ENCODE measurements at regions not wholly inside any gene's neighbourhood (a gene's known extent, or its start where the extent isn't known, plus 50 kb on each side); places are given as distances from the start of the nearest gene placed in this dataset.

DNA sequence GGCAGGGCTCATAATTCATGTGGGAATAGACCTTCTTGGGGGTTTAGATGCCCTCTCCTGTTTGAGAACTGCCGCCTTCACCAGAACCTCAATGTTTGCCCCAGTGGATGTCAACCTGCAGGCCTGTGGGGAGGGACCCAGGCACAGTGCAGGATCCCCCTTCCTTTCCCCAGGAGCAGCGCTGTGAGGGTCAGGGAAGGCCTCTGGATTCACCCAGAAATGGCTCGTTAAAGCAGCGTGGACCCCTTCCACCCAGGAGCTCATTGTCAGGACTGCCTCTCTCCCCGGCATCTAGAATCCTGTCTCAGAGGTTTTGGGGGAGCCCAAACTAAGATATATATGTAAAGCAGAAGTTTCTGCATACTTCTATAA, 188.3 kb downstream of the GADD45G start:
- Histone ChIP-seq H3K9me3 (ENCODE audit: low read depth, low read length, poor library complexity, severe bottlenecking) (no peaks in the 10 kb centered on the region), H3K27me3 (replicated peaks; ENCODE audit: insufficient read depth, low read depth, low read length, poor library complexity) (no peaks in the 10 kb centered on the region), H3K4me1 (ENCODE audit: insufficient read depth, low read length, poor library complexity, severe bottlenecking) (no peaks in the 10 kb centered on the region), H3K4me3 (ENCODE audit: low read depth, low read length, poor library complexity, severe bottlenecking) (no peak overlapping the region), H3K27ac (ENCODE audit: low read depth, low read length, poor library complexity, severe bottlenecking) (no peak overlapping the region), H3K36me3 (ENCODE audit: insufficient read depth, low read length, poor library complexity, severe bottlenecking) (no peaks in the 10 kb centered on the region)
- no peak for DNase-seq (ENCODE audit: low spot score)
- POLR2A ChIA-PET (ENCODE audit: low non-redundant PET): no interaction called here
- intact Hi-C loops (cut with micrococcal nuclease; ENCODE audit: unreplicated experiment): no loop called here
- no TSS peak for BruUV-seq (replicated peaks)
- CTCF ChIA-PET: no interaction called here
- no peak for TF ChIP-seq EZH2 (IDR thresholded peaks at IDR 0.05; ENCODE audit: borderline replicate concordance, low read depth, low read length, poor library complexity, severe bottlenecking)

DNA sequence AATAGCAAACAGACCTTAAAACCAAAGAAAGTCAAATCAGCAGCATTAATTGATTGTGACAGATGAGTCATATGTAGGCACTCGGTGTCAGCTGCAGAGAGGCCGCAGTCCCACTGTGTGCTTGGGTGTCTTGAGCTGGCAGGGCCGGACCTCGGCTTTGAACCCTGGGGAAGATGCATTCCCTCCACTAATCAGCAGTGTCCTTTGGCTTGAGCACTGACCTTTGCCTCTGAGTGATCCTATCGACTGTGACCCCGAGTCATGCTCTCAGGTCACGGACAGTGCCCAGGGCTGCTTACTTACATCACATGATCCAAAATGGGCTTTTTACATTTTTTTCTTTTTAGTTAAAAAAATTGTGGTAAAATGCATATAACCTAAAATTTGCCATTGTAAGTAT, 188.7 kb downstream of the GADD45G start:
- ChIA-PET POLR2A (ENCODE audit: low non-redundant PET) (no interaction called here), CTCF (no interaction called here)
- no peaks in the 10 kb centered on the region for H3K4me1 ChIP-seq (ENCODE audit: insufficient read depth, low read length, poor library complexity, severe bottlenecking)
- no peak overlapping the region for H3K27ac ChIP-seq (ENCODE audit: low read depth, low read length, poor library complexity, severe bottlenecking)
- no TSS peak for BruUV-seq (replicated peaks)
- no peak for DNase-seq (ENCODE audit: low spot score)
- intact Hi-C loops (cut with micrococcal nuclease; ENCODE audit: unreplicated experiment): no loop called here
- TF ChIP-seq EZH2 (IDR thresholded peaks at IDR 0.05; ENCODE audit: borderline replicate concordance, low read depth, low read length, poor library complexity, severe bottlenecking): no peak
- TF ChIP-seq CTCF (conservative IDR thresholded peaks at IDR 0.05; ENCODE audit: low read depth, low read length): no peak
- no peaks in the 10 kb centered on the region for H3K36me3 ChIP-seq (ENCODE audit: insufficient read depth, low read length, poor library complexity, severe bottlenecking)
- H3K4me3 ChIP-seq (ENCODE audit: low read depth, low read length, poor library complexity, severe bottlenecking): no peak overlapping the region
- H3K9me3 ChIP-seq (ENCODE audit: low read depth, low read length, poor library complexity, severe bottlenecking): no peaks in the 10 kb centered on the region
- no peaks in the 10 kb centered on the region for H3K27me3 ChIP-seq (replicated peaks; ENCODE audit: insufficient read depth, low read depth, low read length, poor library complexity)

- CTCF ChIA-PET: no interaction called here
- no peak for DNase-seq (ENCODE audit: low spot score)
- H3K36me3 ChIP-seq (ENCODE audit: insufficient read depth, low read length, poor library complexity, severe bottlenecking): no peaks in the 10 kb centered on the region
- H3K4me3 ChIP-seq (ENCODE audit: low read depth, low read length, poor library complexity, severe bottlenecking): no peak overlapping the region
- BruUV-seq (replicated peaks): no TSS peak
- H3K27me3 ChIP-seq (replicated peaks; ENCODE audit: insufficient read depth, low read depth, low read length, poor library complexity): no peaks in the 10 kb centered on the region
- no peaks in the 10 kb centered on the region for H3K4me1 ChIP-seq (ENCODE audit: insufficient read depth, low read length, poor library complexity, severe bottlenecking)
- TF ChIP-seq EZH2 (IDR thresholded peaks at IDR 0.05; ENCODE audit: borderline replicate concordance, low read depth, low read length, poor library complexity, severe bottlenecking): no peak
- no peak for TF ChIP-seq CTCF (conservative IDR thresholded peaks at IDR 0.05; ENCODE audit: low read depth, low read length)
- POLR2A ChIA-PET (ENCODE audit: low non-redundant PET): no interaction called here
- intact Hi-C loops (cut with micrococcal nuclease; ENCODE audit: unreplicated experiment): no loop called here
- H3K27ac ChIP-seq (ENCODE audit: low read depth, low read length, poor library complexity, severe bottlenecking): no peak overlapping the region
- H3K9me3 ChIP-seq (ENCODE audit: low read depth, low read length, poor library complexity, severe bottlenecking): no peaks in the 10 kb centered on the region
These were observed 190.1 kb downstream of the GADD45G start for GRCh38 chr9:89794918-89795317.

DNA sequence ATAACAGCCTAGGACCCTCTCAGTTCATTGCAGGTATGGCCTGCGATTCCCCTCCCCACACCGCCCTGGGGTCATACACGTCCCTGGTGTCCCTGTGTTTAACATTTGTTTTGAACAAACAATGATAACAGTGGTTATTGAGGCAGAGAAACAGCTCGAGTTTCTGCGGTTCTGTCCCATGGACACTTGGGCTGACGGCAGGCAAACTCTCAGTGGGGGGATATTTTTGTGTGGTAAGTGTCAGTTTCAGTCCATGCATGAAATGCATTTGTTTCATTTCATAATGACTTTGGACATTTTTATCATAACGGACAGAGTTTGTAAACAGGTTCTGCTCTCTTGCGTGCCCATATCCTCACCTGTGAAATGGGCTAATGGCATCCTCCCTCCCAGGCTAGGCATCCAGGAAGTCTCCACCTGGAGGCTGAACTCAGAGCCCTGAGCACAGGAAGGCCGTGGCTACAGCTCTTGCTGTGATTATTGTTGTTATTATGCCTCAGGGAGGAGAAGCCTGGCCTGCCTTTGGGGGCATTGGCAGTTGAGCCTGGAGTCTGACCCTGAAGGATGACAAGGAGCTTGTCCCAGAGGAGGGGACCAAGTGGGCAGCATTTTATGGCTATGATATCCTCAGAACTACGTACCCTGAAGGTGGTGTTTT, 190.9 kb downstream of the GADD45G start:
- H3K36me3 ChIP-seq (ENCODE audit: insufficient read depth, low read length, poor library complexity, severe bottlenecking): no peaks in the 10 kb centered on the region
- CTCF ChIA-PET: no interaction called here
- no peak for DNase-seq (ENCODE audit: low spot score)
- no peak overlapping the region for H3K27ac ChIP-seq (ENCODE audit: low read depth, low read length, poor library complexity, severe bottlenecking)
- no peak overlapping the region for H3K4me3 ChIP-seq (ENCODE audit: low read depth, low read length, poor library complexity, severe bottlenecking)
- no peaks in the 10 kb centered on the region for H3K27me3 ChIP-seq (replicated peaks; ENCODE audit: insufficient read depth, low read depth, low read length, poor library complexity)
- intact Hi-C loops (cut with micrococcal nuclease; ENCODE audit: unreplicated experiment): no loop called here
- no TSS peak for BruUV-seq (replicated peaks)
- no peaks in the 10 kb centered on the region for H3K9me3 ChIP-seq (ENCODE audit: low read depth, low read length, poor library complexity, severe bottlenecking)
- H3K4me1 ChIP-seq (ENCODE audit: insufficient read depth, low read length, poor library complexity, severe bottlenecking): no peaks in the 10 kb centered on the region
- no peak for TF ChIP-seq EZH2 (IDR thresholded peaks at IDR 0.05; ENCODE audit: borderline replicate concordance, low read depth, low read length, poor library complexity, severe bottlenecking)
- no peak for TF ChIP-seq CTCF (conservative IDR thresholded peaks at IDR 0.05; ENCODE audit: low read depth, low read length)
- POLR2A ChIA-PET (ENCODE audit: low non-redundant PET): no interaction called here
